GM12878 (cell line): ENCODE measurements at regions not wholly inside any gene's neighbourhood (a gene's known extent, or its start where the extent isn't known, plus 50 kb on each side); places are given as distances from the start of the nearest gene placed in this dataset.

Source experiments
- ATAC-seq: fragments of 200-7000 bp; cut with Tn5 transposase; 3 replicates; pipeline ENCODE4 v1.9.1; 2020; ENCODE audit warnings: mild to moderate bottlenecking, moderate library complexity
- BruUV-seq: library from RNA; stranded (reverse); fragments of 400-500 nt; replicated peaks from 2 replicates; lab custom pipeline; 2021; lab: Mats Ljungman, UMichigan
- CTCF ChIA-PET: fragments of 300-600 bp; sonication (Branson Sonifier 250); formaldehyde crosslinking; extraction: SDS; loops from one replicate; lab custom pipeline; 2021; ENCODE audit warnings: inconsistent platforms; lab: Yijun Ruan, JAX
- POLR2A ChIA-PET: fragments of 350-600 bp; formaldehyde crosslinking; extraction: SDS; loops from one replicate; lab custom pipeline; 2021; ENCODE audit warnings: inconsistent platforms; lab: Charles Lee
- RAD21 ChIA-PET: fragments of 300-600 bp; sonication (Branson Sonifier 250); formaldehyde crosslinking; loops from one replicate; lab custom pipeline; 2023; ENCODE audit warnings: antibody characterized with exemption; ENCODE audit not compliant: unreplicated experiment; lab: Charles Lee
- SMC1A ChIA-PET: fragments of 300-600 bp; sonication (Branson Sonifier 250); formaldehyde crosslinking; loops from one replicate; lab custom pipeline; 2023; ENCODE audit not compliant: unreplicated experiment, uncharacterized antibody; lab: Charles Lee
- DNase-seq: peaks from one replicate; pipeline ENCODE4 v3.0.0-alpha.2; 2011; ENCODE audit warnings: low read depth, low spot score
- FAIRE-seq: peaks from 3 replicates; lab custom pipeline; 2011; peaks lifted over from hg19 to GRCh38; lab: Jason Lieb, UNC
- H2AFZ ChIP-seq: 2 replicates; pipeline ENCODE4 v1.6.0; 2011; ENCODE audit warnings: low read depth, low read length, control low read depth; ENCODE audit not compliant: control insufficient read depth
- H3K27ac ChIP-seq: 2 replicates; pipeline ENCODE4 v1.5.1; 2011; ENCODE audit warnings: control low read depth; ENCODE audit not compliant: control insufficient read depth, insufficient read depth
- H3K27me3 ChIP-seq, 2 experiments: replicated peaks in 1 of 2; 2 replicates each; pipeline versions ENCODE4 v1.6.0 to v1.6.1; 2011; ENCODE audit warnings: low read length in 1 of 2; ENCODE audit not compliant: control insufficient read depth in 2 of 2, insufficient read depth in 2 of 2
- H3K36me3 ChIP-seq, 2 experiments: 2 replicates each; pipeline ENCODE4 v1.5.1; 2011; ENCODE audit warnings: low read length in 1 of 2; ENCODE audit not compliant: control insufficient read depth in 2 of 2, insufficient read depth in 2 of 2
- H3K4me1 ChIP-seq: 2 replicates; pipeline ENCODE4 v1.6.1; 2011; ENCODE audit warnings: mild to moderate bottlenecking, low read length, moderate library complexity, mixed read lengths; ENCODE audit not compliant: control insufficient read depth, insufficient read depth
- H3K4me2 ChIP-seq: 2 replicates; pipeline ENCODE4 v1.6.0; 2011; ENCODE audit warnings: control low read depth; ENCODE audit not compliant: control insufficient read depth, insufficient read depth
- H3K4me3 ChIP-seq: fragments of 200-600 bp; sonication (generic); 2 replicates; pipeline ENCODE4 v1.5.1; 2016
- H3K79me2 ChIP-seq: 2 replicates; pipeline ENCODE4 v1.6.0; 2011; ENCODE audit warnings: low read length; ENCODE audit not compliant: control insufficient read depth, insufficient read depth
- H3K9ac ChIP-seq: 2 replicates; pipeline ENCODE4 v1.8.0; 2011; ENCODE audit warnings: low read length, control low read depth, mixed read lengths; ENCODE audit not compliant: control insufficient read depth, insufficient read depth
- H3K9me3 ChIP-seq: replicated peaks from 3 replicates; pipeline ENCODE4 v1.5.1; 2011; ENCODE audit warnings: mild to moderate bottlenecking, low read length; ENCODE audit not compliant: control insufficient read depth, insufficient read depth
- H4K20me1 ChIP-seq: 2 replicates; pipeline ENCODE4 v1.6.0; 2011; ENCODE audit not compliant: control insufficient read depth, insufficient read depth
- ATF7 ChIP-seq: fragments of 450-650 bp; IDR thresholded peaks from 2 replicates; pipeline ENCODE4 v1.6.1; 2016; ENCODE audit warnings: low read depth, mild to moderate bottlenecking
- CBX3 ChIP-seq: fragments of 200-600 bp; sonication (generic); IDR thresholded peaks from 2 replicates; pipeline ENCODE4 v1.6.1; 2016; ENCODE audit warnings: low read depth, borderline replicate concordance
- CHD2 ChIP-seq: IDR thresholded peaks from 2 replicates; pipeline ENCODE4 v1.6.1; 2011; ENCODE audit warnings: low read depth, low read length, improper control_type of control experiment, borderline replicate concordance
- CREM ChIP-seq: IDR thresholded peaks from 2 replicates; pipeline ENCODE4 v1.6.1; 2014; ENCODE audit warnings: antibody characterized with exemption, low read depth
- EGR1 ChIP-seq, 2 experiments: IDR thresholded peaks; 1 replicate in 1 of 2; 2 replicates in 1 of 2; pipeline ENCODE4 v1.6.1; 2011 to 2012; ENCODE audit warnings: low read depth in 2 of 2, low read length in 2 of 2, borderline replicate concordance in 1 of 2, mild to moderate bottlenecking in 1 of 2, moderate library complexity in 1 of 2
- FOS ChIP-seq: IDR thresholded peaks from 3 replicates; pipeline ENCODE4 v1.6.1; 2011; ENCODE audit warnings: borderline replicate concordance; ENCODE audit not compliant: insufficient read length; ENCODE audit errors: extremely low read depth
- NR2F1 ChIP-seq: fragments of 450-650 bp; conservative IDR thresholded peaks from 2 replicates; pipeline ENCODE4 v1.6.1; 2017; ENCODE audit warnings: mild to moderate bottlenecking
- RAD51 ChIP-seq: fragments of 450-650 bp; IDR thresholded peaks from 2 replicates; pipeline ENCODE4 v1.6.1; 2016; ENCODE audit warnings: moderate library complexity, mild to moderate bottlenecking, inconsistent platforms
- RBBP5 ChIP-seq: fragments of 200-600 bp; sonication (generic); conservative IDR thresholded peaks from 2 replicates; pipeline ENCODE4 v1.6.1; 2016
- RCOR1 ChIP-seq: conservative IDR thresholded peaks from 2 replicates; pipeline ENCODE4 v1.6.1; 2012; ENCODE audit warnings: low read depth, low read length, improper control_type of control experiment
- SIX5 ChIP-seq: IDR thresholded peaks from 2 replicates; pipeline ENCODE4 v1.6.1; 2011; ENCODE audit warnings: mild to moderate bottlenecking, low read depth, low read length, moderate library complexity; ENCODE audit not compliant: severe bottlenecking
- SMARCA5 ChIP-seq: fragments of 450-650 bp; IDR thresholded peaks from 2 replicates; pipeline ENCODE4 v1.6.1; 2017; ENCODE audit warnings: mild to moderate bottlenecking
- TAF1 ChIP-seq: IDR thresholded peaks from 2 replicates; pipeline ENCODE4 v1.6.1; 2011; ENCODE audit warnings: mild to moderate bottlenecking, low read depth, low read length, borderline replicate concordance
- TARDBP ChIP-seq: IDR thresholded peaks from 2 replicates; pipeline ENCODE4 v1.6.1; 2016; ENCODE audit warnings: borderline replicate concordance
- YY1 ChIP-seq: IDR thresholded peaks from 2 replicates; pipeline ENCODE4 v1.6.1; 2011; ENCODE audit warnings: low read depth, mild to moderate bottlenecking, low read length
- ZNF207 ChIP-seq: fragments of 450-650 bp; IDR thresholded peaks from 2 replicates; pipeline ENCODE4 v1.6.1; 2014; ENCODE audit warnings: antibody characterized with exemption, mild to moderate bottlenecking, borderline replicate concordance
- WGBS: methylation state at CpG from one replicate; pipeline ENCODE4 v1.1.6; 2016; ENCODE audit warnings: low lambda C conversion rate; ENCODE audit not compliant: insufficient replicate concordance, insufficient coverage; ENCODE audit errors: missing lambda C conversion rate; 5-methylcytosine and 5-hydroxymethylcytosine counted together
- in situ Hi-C: fragments of 300-500 bp; cut with MboI; formaldehyde crosslinking; loops from 9 replicates; pipeline ENCODE4 v1.14.3; 2018; ENCODE audit warnings: mixed read lengths
- intact Hi-C: fragments of 100-400 bp; cut with micrococcal nuclease; formaldehyde crosslinking; loops from one replicate; pipeline ENCODE4 v1.14.2; 2022; ENCODE audit not compliant: unreplicated experiment
- TF ChIP-seq, protein P1 (sequence below): fragments of 450-650 bp; IDR thresholded peaks from 2 replicates; pipeline ENCODE4 v1.6.1; 2017; ENCODE audit warnings: borderline replicate concordance

DNA sequence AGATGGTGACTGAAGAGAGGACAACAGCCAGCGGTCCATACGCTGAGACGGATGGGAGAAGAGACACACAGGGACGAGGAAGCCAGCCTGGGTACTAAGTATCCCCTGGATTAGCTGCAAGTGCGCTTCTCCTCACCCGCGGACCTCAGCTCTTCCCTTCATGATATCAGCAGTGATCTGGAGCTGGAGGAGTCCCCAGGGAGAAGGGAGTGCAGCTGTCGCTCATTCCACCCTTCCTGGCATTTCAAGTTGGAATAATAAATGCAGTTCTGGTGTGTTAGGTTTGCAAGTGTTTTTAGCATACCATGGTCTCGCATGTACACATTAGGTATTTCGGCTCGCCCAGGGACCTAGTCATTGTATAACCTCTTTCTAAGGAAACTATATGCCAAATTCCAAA is 88.5 kb upstream of the C1QTNF9B start (continued):
- TF ChIP-seq RCOR1 (no peak), SIX5 (no peak), CBX3 (no peak)

DNA sequence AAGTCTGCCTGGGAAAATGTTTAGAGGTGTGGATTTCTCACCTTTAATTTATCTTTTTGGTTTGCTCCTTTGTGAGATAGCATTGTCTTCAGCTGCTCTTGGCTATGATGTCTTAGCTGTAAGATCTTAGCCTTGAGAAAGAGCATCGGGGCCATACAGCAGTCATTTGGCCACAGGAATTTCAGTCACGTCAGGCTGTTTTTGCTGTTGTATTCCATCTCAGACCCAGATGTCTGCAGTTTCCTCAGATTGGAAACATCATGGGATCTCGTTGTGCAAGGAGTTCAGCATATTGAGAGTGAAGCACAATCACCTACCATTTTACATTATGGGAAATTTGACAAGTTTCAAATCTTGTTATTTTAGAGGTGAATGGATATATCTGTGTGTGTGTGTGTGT is 89.3 kb upstream of the C1QTNF9B start:
- FAIRE-seq (no peak), ATAC-seq (no peak), DNase-seq (no peak)
- Histone ChIP-seq H3K4me1 (no peaks in the 10 kb centered on the region), H3K4me3 (no peak overlapping the region), H3K27ac (no peak overlapping the region), H2AFZ (no peak overlapping the region), H3K4me2 (no peak overlapping the region), H4K20me1 (no peaks in the 10 kb centered on the region), H3K79me2 (no peaks in the 10 kb centered on the region), H3K27me3 (no peaks in the 10 kb centered on the region), H3K9me3 (no peaks in the 10 kb centered on the region), H3K36me3 (no peaks in the 10 kb centered on the region), H3K9ac (no peak overlapping the region)
- intact Hi-C loops = no loop called here
- SMC1A ChIA-PET = interaction anchor here (1.1 to 1.8 kb wide), 3 partner anchors 11 to 33 kb away, joined by 3 to 4 read pairs (median 3); no protein-coding TSS in a partner anchor
- RAD21 ChIA-PET = no interaction called here
- TF ChIP-seq NR2F1 (no peak), RBBP5 (no peak), CREM (no peak), YY1 (no peak), TAF1 (no peak), ATF7 (no peak), EGR1 (IDR thresholded peaks at IDR 0.05; ENCODE audit: borderline replicate concordance in 1 of 2, low read depth in 2 of 2, low read length in 2 of 2) (no peak), RAD51 (no peak), CHD2 (no peak), TARDBP (no peak), ZNF207 (no peak), FOS (no peak), SMARCA5 (no peak)
- TF ChIP-seq, protein P1, sequence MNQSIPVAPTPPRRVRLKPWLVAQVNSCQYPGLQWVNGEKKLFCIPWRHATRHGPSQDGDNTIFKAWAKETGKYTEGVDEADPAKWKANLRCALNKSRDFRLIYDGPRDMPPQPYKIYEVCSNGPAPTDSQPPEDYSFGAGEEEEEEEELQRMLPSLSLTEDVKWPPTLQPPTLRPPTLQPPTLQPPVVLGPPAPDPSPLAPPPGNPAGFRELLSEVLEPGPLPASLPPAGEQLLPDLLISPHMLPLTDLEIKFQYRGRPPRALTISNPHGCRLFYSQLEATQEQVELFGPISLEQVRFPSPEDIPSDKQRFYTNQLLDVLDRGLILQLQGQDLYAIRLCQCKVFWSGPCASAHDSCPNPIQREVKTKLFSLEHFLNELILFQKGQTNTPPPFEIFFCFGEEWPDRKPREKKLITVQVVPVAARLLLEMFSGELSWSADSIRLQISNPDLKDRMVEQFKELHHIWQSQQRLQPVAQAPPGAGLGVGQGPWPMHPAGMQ = no peak
- 49% methylated on average over 3 of the region's 3 CpGs for WGBS
- POLR2A ChIA-PET = no interaction called here
- CTCF ChIA-PET = interaction anchor here (0.6 to 0.9 kb wide), 3 partner anchors 10 to 242 kb away, joined by 3 to 4 read pairs (median 3); no protein-coding TSS in a partner anchor
- in situ Hi-C loops = no loop called here
- BruUV-seq = no TSS peak
